Right lobe of liver (tissue), 6 donors: ENCODE measurements at regions not wholly inside any gene's neighbourhood (a gene's known extent, or its start where the extent isn't known, plus 50 kb on each side); places are given as distances from the start of the nearest gene placed in this dataset.
A peak's percentile ranks its signal among the peaks of the same experiment; 100 is the strongest.

Experiments used
- ATAC-seq, 4 donors: fragments of 200-7000 bp; cut with Tn5 transposase; one replicate each; pipeline ENCODE4 v1.9.1; 2020; ENCODE audit warnings: mild to moderate bottlenecking in 4 of 4, moderate library complexity in 4 of 4
- DNase-seq, 3 donors: peaks; one replicate each; pipeline ENCODE4 v3.0.0-alpha.2; 2020
- H3K27ac ChIP-seq, 3 donors: fragments of 200-600 bp; one replicate each; pipeline ENCODE4 v1.8.0; 2022
- H3K27me3 ChIP-seq, 2 donors: fragments of 200-600 bp; one replicate each; pipeline ENCODE4 v1.8.0; 2022
- H3K36me3 ChIP-seq, 4 donors: fragments of 200-600 bp; sonication (generic) in 1 of 4; one replicate each; pipeline versions ENCODE4 v1.5.1 to v1.8.0; 2017 to 2022; ENCODE audit warnings: control low read depth in 1 of 4
- H3K4me1 ChIP-seq, 4 donors: fragments of 200-600 bp; sonication (generic) in 1 of 4; one replicate each; pipeline versions ENCODE4 v1.5.1 to v1.8.0; 2017 to 2022; ENCODE audit warnings: control low read depth in 1 of 4
- H3K4me3 ChIP-seq, 3 donors: fragments of 200-600 bp; one replicate each; pipeline ENCODE4 v1.8.0; 2022
- H3K9me3 ChIP-seq, 4 donors: fragments of 200-600 bp; sonication (generic) in 1 of 4; one replicate each; pipeline versions ENCODE4 v1.5.1 to v1.8.0; 2017 to 2022; ENCODE audit warnings: control low read depth in 1 of 4
- POLR2A ChIP-seq: fragments of 450-650 bp; IDR thresholded peaks from one replicate; pipeline ENCODE4 v1.6.1; 2017; ENCODE audit warnings: antibody characterized with exemption, mild to moderate bottlenecking
- WGBS: methylation state at CpG from one replicate; pipeline ENCODE4 v1.1.6; 2018; ENCODE audit warnings: low coverage, low lambda C conversion rate; ENCODE audit not compliant: insufficient coverage; ENCODE audit errors: missing lambda C conversion rate; 5-methylcytosine and 5-hydroxymethylcytosine counted together
- intact Hi-C, 2 donors: fragments of 100-400 bp; cut with DNase I; formaldehyde crosslinking; loops; one replicate each; pipeline versions ENCODE4 v1.11.2 to v1.14.1; 2022
- TF ChIP-seq, protein P1 (sequence below), 4 donors: fragments of 200-600 bp in 3 of 4; fragments of 450-650 bp in 1 of 4; IDR thresholded peaks; one replicate each; pipeline versions ENCODE4 v1.5.1 to v1.8.0; 2016 to 2022; ENCODE audit warnings: antibody characterized with exemption in 4 of 4, mild to moderate bottlenecking in 2 of 4
- donor health status: DM: no; HTN: yes; CAD: no.
- donor health status: DM: no; HTN: no; CAD: no.
- donor health status: DM: no; HTN: no; CAD: no.
- donor health status: DM: no; HTN: yes; CAD: no.
- donor health status: DM: no; HTN: yes; CAD: no.

DNA sequence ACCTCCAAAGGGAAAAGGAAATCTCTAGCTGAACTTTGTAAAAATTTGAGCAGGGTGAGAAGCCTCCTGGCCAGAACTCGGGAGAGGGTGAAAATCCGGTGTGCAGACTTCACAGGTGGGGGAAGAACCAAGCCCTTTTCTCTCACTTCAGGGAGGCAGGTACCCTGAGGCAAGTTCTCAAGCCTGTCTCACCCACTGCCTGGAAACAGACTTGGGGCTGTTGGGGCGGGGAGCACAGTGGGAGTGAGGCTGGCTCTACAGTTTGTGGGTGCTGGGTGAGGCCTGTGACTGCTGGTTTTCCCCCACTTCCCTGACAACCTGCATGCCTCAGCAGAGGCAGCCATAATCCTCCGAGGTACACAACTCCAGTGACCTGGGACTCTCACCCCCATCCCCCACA lies 187.1 kb downstream of the KIF4B start:
- Histone ChIP-seq H3K4me3 (no peak overlapping the region), H3K4me1 (no peaks in the 10 kb centered on the region), H3K36me3 (no peaks in the 10 kb centered on the region), H3K27me3 (no peaks in the 10 kb centered on the region), H3K9me3 (peaks cover 0 to 5% (median 0%) of the 10 kb centered on the region in 4 donors), H3K27ac (no peak overlapping the region)
- TF ChIP-seq POLR2A = no peak
- TF ChIP-seq, protein P1, sequence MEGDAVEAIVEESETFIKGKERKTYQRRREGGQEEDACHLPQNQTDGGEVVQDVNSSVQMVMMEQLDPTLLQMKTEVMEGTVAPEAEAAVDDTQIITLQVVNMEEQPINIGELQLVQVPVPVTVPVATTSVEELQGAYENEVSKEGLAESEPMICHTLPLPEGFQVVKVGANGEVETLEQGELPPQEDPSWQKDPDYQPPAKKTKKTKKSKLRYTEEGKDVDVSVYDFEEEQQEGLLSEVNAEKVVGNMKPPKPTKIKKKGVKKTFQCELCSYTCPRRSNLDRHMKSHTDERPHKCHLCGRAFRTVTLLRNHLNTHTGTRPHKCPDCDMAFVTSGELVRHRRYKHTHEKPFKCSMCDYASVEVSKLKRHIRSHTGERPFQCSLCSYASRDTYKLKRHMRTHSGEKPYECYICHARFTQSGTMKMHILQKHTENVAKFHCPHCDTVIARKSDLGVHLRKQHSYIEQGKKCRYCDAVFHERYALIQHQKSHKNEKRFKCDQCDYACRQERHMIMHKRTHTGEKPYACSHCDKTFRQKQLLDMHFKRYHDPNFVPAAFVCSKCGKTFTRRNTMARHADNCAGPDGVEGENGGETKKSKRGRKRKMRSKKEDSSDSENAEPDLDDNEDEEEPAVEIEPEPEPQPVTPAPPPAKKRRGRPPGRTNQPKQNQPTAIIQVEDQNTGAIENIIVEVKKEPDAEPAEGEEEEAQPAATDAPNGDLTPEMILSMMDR (IDR thresholded peaks at IDR 0.05) = no peak
- intact Hi-C loops = no loop called here
- DNase-seq = no peak
- no peak for ATAC-seq
- WGBS = 100% methylated on average over 2 of the region's 4 CpGs

DNA sequence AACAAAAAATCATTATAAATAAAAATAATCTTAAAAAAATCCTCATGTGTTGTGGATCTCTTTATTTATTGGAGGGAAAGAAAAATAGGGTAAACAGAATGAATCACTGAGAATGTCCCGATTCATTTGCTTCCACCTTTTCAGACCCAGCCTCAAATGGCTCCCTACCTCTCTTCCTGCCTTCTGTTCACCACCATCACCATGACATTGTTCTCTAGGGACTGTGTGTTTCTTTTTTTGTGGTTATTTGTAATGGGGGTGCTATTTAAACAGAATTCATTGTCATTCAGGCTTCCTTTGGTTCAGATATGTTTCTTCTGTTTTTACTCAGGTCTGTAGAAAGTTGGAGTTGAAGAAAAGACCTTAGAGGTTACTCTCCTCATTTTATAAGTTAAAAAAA lies 198.2 kb downstream of the KIF4B start:
- H3K27ac ChIP-seq = no peak overlapping the region
- DNase-seq (no peak), ATAC-seq (no peak)
- TF ChIP-seq, protein P1 (IDR thresholded peaks at IDR 0.05) = no peak
- no peak for TF ChIP-seq POLR2A
- WGBS = no CpG with 5 or more reads among the region's 1 CpG
- H3K36me3 ChIP-seq = no peaks in the 10 kb centered on the region
- H3K4me1 ChIP-seq = no peaks in the 10 kb centered on the region
- no peaks in the 10 kb centered on the region for H3K27me3 ChIP-seq
- intact Hi-C loops = no loop called here
- no peak overlapping the region for H3K4me3 ChIP-seq
- no peaks in the 10 kb centered on the region for H3K9me3 ChIP-seq

DNA sequence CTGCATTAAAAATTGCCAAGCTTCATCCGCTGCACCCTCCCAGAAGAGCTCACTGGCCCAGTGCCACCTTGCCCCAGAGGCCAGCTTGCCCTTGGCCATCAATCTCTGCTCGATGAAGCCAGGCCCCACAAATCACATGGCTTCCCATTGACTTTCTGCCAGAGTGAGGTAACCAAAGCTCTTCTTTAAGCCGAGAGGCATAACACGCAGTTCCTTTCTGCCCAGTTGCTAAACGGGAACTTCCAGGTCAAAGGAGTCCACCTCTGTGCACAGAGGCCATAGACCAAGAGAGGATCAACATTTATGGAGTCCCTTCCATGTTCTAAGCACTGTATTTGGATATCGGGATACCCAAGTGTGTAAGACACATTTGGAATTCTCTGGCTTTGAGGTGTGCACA lies 208.8 kb downstream of the KIF4B start:
- ATAC-seq (peak in 1 of 4 donors; percentile 9), DNase-seq (no peak)
- Histone ChIP-seq H3K36me3 (no peaks in the 10 kb centered on the region), H3K4me1 (no peaks in the 10 kb centered on the region), H3K4me3 (no peak overlapping the region), H3K27ac (no peak overlapping the region), H3K27me3 (no peaks in the 10 kb centered on the region), H3K9me3 (no peaks in the 10 kb centered on the region)
- intact Hi-C loops = no loop called here
- TF ChIP-seq, protein P1 (IDR thresholded peaks at IDR 0.05) = no peak
- no peak for TF ChIP-seq POLR2A
- 56% methylated on average over 6 of the region's 6 CpGs for WGBS

DNA sequence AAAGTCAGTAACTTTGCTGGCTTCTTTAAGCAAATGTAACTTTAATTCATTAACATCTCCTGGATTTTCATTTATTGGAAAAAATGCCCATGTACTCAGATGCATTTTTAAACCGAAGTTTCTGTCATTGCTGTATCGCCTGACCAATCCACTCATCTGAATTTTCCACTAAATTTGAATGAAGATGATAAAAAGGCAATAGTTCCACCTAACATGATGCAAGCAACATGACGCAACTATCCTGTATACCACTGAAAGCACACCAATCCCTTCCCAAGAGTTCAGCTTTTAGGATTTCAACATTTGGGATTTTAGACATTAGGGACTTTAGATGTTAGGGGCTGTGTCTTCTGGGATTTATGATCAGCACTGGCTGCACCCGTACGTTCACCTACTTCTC lies 215.6 kb downstream of the KIF4B start:
- Histone ChIP-seq H3K27me3 (no peaks in the 10 kb centered on the region), H3K36me3 (no peaks in the 10 kb centered on the region), H3K9me3 (no peaks in the 10 kb centered on the region), H3K4me3 (no peak overlapping the region), H3K27ac (no peak overlapping the region), H3K4me1 (no peaks in the 10 kb centered on the region)
- WGBS = 57% methylated on average over 5 of the region's 5 CpGs
- DNase-seq (no peak), ATAC-seq (no peak)
- intact Hi-C loops = no loop called here
- no peak for TF ChIP-seq POLR2A
- TF ChIP-seq, protein P1 (IDR thresholded peaks at IDR 0.05) = no peak

DNA sequence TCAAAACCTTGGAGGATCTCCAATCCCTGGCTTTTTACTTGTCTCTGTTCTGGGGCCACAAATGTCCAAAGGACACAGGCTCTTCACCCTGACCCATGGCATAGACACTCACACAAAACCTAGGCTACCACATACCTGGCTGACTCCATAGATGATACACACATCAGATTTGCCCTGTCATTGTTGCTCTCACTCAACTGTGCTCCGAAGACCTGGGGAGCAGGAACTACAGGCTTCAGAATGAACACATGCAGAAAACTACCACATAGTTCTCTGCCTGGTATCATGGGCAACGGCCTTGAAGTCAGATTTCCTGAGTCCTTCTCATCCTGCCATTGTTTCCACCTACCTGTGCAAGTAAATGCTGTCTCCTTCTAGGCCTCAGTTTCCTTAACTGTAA lies 226.2 kb downstream of the KIF4B start:
- Histone ChIP-seq H3K27me3 (no peaks in the 10 kb centered on the region), H3K4me3 (no peak overlapping the region), H3K4me1 (no peaks in the 10 kb centered on the region), H3K9me3 (no peaks in the 10 kb centered on the region), H3K27ac (no peak overlapping the region), H3K36me3 (no peaks in the 10 kb centered on the region)
- WGBS = 68% methylated on average over 2 of the region's 2 CpGs
- DNase-seq = no peak
- ATAC-seq = no peak
- TF ChIP-seq, protein P1 (IDR thresholded peaks at IDR 0.05) = no peak
- TF ChIP-seq POLR2A = no peak
- intact Hi-C loops = no loop called here
